ENCODE measurements at regions not wholly inside any gene's neighbourhood (a gene's known extent, or its start where the extent isn't known, plus 50 kb on each side); places are given as distances from the start of the nearest gene placed in this dataset.

- Histone ChIP-seq H3K4me2 (ENCODE audit: low read length) (no peak overlapping the region), H3K4me3 (ENCODE audit: low read length) (no peak overlapping the region), H4K20me1 (ENCODE audit: insufficient read depth) (no peaks in the 10 kb centered on the region), H3K9me3 (ENCODE audit: low read length) (no peaks in the 10 kb centered on the region), H3K27ac (ENCODE audit: low read length) (no peak overlapping the region), H3K79me2 (replicated peaks; ENCODE audit: insufficient read depth, low read length) (no peaks in the 10 kb centered on the region), H3K9ac (ENCODE audit: low read length) (no peak overlapping the region), H3K9me2 (ENCODE audit: insufficient read depth, low read length) (no peaks in the 10 kb centered on the region), H3F3A (ENCODE audit: insufficient read depth, low read length, poor library complexity, severe bottlenecking) (no peaks in the 10 kb centered on the region), H2AFZ (ENCODE audit: low read depth, low read length) (no peak overlapping the region), H3K27me3 (ENCODE audit: insufficient read depth, low read depth, low read length) (no peaks in the 10 kb centered on the region), H3K36me3 (ENCODE audit: insufficient read depth, low read length) (no peaks in the 10 kb centered on the region)
- TF ChIP-seq CTCF (IDR thresholded peaks at IDR 0.05; ENCODE audit: poor library complexity, severe bottlenecking) (no peak), SMC3 (conservative IDR thresholded peaks at IDR 0.05; ENCODE audit: poor library complexity) (no peak), REST (IDR thresholded peaks at IDR 0.05; ENCODE audit: borderline replicate concordance) (no peak), MXI1 (conservative IDR thresholded peaks at IDR 0.05; ENCODE audit: poor library complexity, severe bottlenecking) (no peak), RAD21 (conservative IDR thresholded peaks at IDR 0.05) (no peak), EP300 (conservative IDR thresholded peaks at IDR 0.05; ENCODE audit: poor library complexity, severe bottlenecking) (no peak), EZH2 (IDR thresholded peaks at IDR 0.05; ENCODE audit: borderline replicate concordance, insufficient read depth, low read length, poor library complexity, severe bottlenecking) (no peak)
Measured at GRCh38 chr2:220420820-220421219, 793.4 kb downstream of the SLC4A3 start.

GRCh38 chr2:220422676-220423075 lies 795.2 kb downstream of the SLC4A3 start:
- Histone ChIP-seq H3K9me2 (ENCODE audit: insufficient read depth, low read length) (no peaks in the 10 kb centered on the region), H3K9ac (ENCODE audit: low read length) (no peak overlapping the region), H3K9me3 (ENCODE audit: low read length) (no peaks in the 10 kb centered on the region), H3K27me3 (ENCODE audit: insufficient read depth, low read depth, low read length) (no peaks in the 10 kb centered on the region), H3K79me2 (replicated peaks; ENCODE audit: insufficient read depth, low read length) (no peaks in the 10 kb centered on the region), H3K27ac (ENCODE audit: low read length) (no peak overlapping the region), H2AFZ (ENCODE audit: low read depth, low read length) (no peak overlapping the region), H3K4me3 (ENCODE audit: low read length) (no peak overlapping the region), H3K36me3 (ENCODE audit: insufficient read depth, low read length) (no peaks in the 10 kb centered on the region), H4K20me1 (ENCODE audit: insufficient read depth) (no peaks in the 10 kb centered on the region), H3K4me2 (ENCODE audit: low read length) (no peak overlapping the region), H3F3A (ENCODE audit: insufficient read depth, low read length, poor library complexity, severe bottlenecking) (no peaks in the 10 kb centered on the region)
- no peak for TF ChIP-seq SMC3 (conservative IDR thresholded peaks at IDR 0.05; ENCODE audit: poor library complexity)
- TF ChIP-seq MXI1 (conservative IDR thresholded peaks at IDR 0.05; ENCODE audit: poor library complexity, severe bottlenecking) = no peak
- no peak for TF ChIP-seq RAD21 (conservative IDR thresholded peaks at IDR 0.05)

GRCh38 chr2:220424561-220424960 lies 797.1 kb downstream of the SLC4A3 start:
- Histone ChIP-seq H2AFZ (ENCODE audit: low read depth, low read length) (no peak overlapping the region), H3K9ac (ENCODE audit: low read length) (no peak overlapping the region), H3K4me2 (ENCODE audit: low read length) (no peak overlapping the region), H3K4me3 (ENCODE audit: low read length) (no peak overlapping the region), H3K27ac (ENCODE audit: low read length) (no peak overlapping the region), H4K20me1 (ENCODE audit: insufficient read depth) (no peaks in the 10 kb centered on the region), H3K9me2 (ENCODE audit: insufficient read depth, low read length) (no peaks in the 10 kb centered on the region), H3K27me3 (ENCODE audit: insufficient read depth, low read depth, low read length) (no peaks in the 10 kb centered on the region), H3F3A (ENCODE audit: insufficient read depth, low read length, poor library complexity, severe bottlenecking) (no peaks in the 10 kb centered on the region), H3K9me3 (ENCODE audit: low read length) (no peaks in the 10 kb centered on the region), H3K36me3 (ENCODE audit: insufficient read depth, low read length) (no peaks in the 10 kb centered on the region), H3K79me2 (replicated peaks; ENCODE audit: insufficient read depth, low read length) (no peaks in the 10 kb centered on the region)
- no peak for TF ChIP-seq REST (IDR thresholded peaks at IDR 0.05; ENCODE audit: borderline replicate concordance)
- no peak for TF ChIP-seq SMC3 (conservative IDR thresholded peaks at IDR 0.05; ENCODE audit: poor library complexity)
